ENCODE measurements at regions not wholly inside any gene's neighbourhood (a gene's known extent, or its start where the extent isn't known, plus 50 kb on each side); places are given as distances from the start of the nearest gene placed in this dataset.

DNA sequence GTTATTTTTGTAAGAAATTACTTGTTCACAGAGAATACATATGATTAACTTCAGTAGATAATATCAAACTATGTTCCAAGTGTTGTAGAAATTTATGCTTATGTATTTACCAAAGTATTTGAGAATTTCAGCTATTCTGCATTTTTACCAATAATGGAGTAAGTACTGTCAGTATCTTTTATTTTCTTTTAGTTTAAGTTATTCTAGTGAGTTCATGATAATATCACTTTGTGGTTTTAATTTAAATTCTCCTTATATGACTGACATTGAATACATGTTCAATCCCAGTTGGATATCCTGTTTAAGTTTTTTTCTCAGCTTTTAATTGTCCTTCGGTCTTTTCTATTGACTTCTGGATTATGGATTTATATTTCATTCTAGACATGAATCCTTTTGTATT, 1024.6 kb downstream of the EFNA5 start:
- H3K4me1 ChIP-seq (ENCODE audit: control insufficient read depth in 1 of 2, insufficient read depth in 2 of 2, low read length in 2 of 2), result no peaks in the 10 kb centered on the region
- no TSS peak for BruUV-seq (replicated peaks)
- POLR2A ChIA-PET, result no interaction called here
- H4K20me1 ChIP-seq (ENCODE audit: insufficient read depth), result no peaks in the 10 kb centered on the region
- intact Hi-C loops (cut with micrococcal nuclease), result no loop called here
- no peaks in the 10 kb centered on the region for H3K36me3 ChIP-seq (ENCODE audit: control insufficient read depth in 1 of 2, insufficient read depth in 2 of 2, low read length in 2 of 2)
- no peak overlapping the region for H3K4me2 ChIP-seq (ENCODE audit: low read length)
- CTCF ChIA-PET, result no interaction called here
- H3K9ac ChIP-seq (ENCODE audit: low read length), result no peak overlapping the region
- RAD21 ChIA-PET (ENCODE audit: low non-redundant PET in 1 of 2, low total read pairs in 2 of 2, uncharacterized antibody in 2 of 2, unreplicated experiment in 2 of 2), result no interaction called here
- H3K4me3 ChIP-seq (replicated peaks in 1 of 2; ENCODE audit: low read depth in 1 of 2, low read length in 2 of 2), result no peak overlapping the region
- no peak overlapping the region for H2AFZ ChIP-seq (ENCODE audit: low read depth, low read length, poor library complexity, severe bottlenecking)
- TF ChIP-seq, protein P1, sequence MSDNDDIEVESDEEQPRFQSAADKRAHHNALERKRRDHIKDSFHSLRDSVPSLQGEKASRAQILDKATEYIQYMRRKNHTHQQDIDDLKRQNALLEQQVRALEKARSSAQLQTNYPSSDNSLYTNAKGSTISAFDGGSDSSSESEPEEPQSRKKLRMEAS (IDR thresholded peaks at IDR 0.05), result no peak
- no peak for TF ChIP-seq SIN3A (IDR thresholded peaks at IDR 0.05; ENCODE audit: low read depth)
- no peak for TF ChIP-seq CBX3 (IDR thresholded peaks at IDR 0.05; ENCODE audit: low read depth)
- no peaks in the 10 kb centered on the region for H3K79me2 ChIP-seq (ENCODE audit: insufficient read depth, low read length)
- H3K27ac ChIP-seq (ENCODE audit: low read depth, low read length), result no peak overlapping the region
- no peaks in the 10 kb centered on the region; the same call in 1 of the 2 replicates for H3K9me2 ChIP-seq (ENCODE audit: insufficient read depth)
- no peak for DNase-seq (ENCODE audit: low read depth, low spot score)
- no peak for ATAC-seq
- no peaks in the 10 kb centered on the region for H3K27me3 ChIP-seq (ENCODE audit: insufficient read depth, low read length)
- no peaks in the 10 kb centered on the region for H3K9me3 ChIP-seq (ENCODE audit: control insufficient read depth in 1 of 2, insufficient read depth in 1 of 2, low read depth in 1 of 2, low read length in 2 of 2)

DNA sequence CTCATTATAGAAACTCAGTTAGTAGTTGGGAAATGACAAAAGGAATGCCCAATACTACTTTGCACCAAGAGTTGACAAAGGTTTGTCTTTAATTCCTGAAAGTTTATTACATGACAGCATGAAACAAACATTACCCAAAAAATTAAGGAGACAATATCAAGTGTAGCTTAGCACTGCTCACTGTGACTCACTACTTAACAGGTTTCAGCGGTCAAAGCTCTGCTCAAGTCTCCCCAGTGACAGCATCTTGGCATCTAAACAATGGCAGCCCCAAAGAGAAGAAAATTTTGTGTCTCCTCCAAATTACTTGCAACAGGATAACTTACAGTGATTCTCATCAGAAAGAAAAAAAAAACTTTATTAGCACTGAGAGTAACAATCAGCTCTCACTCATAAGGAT, 1030.2 kb downstream of the EFNA5 start:
- H3K79me2 ChIP-seq (ENCODE audit: insufficient read depth, low read length), result no peaks in the 10 kb centered on the region
- no peak overlapping the region for H3K4me2 ChIP-seq (ENCODE audit: low read length)
- no peaks in the 10 kb centered on the region for H3K27me3 ChIP-seq (ENCODE audit: insufficient read depth, low read length)
- no peak overlapping the region for H3K4me3 ChIP-seq (replicated peaks in 1 of 2; ENCODE audit: low read depth in 1 of 2, low read length in 2 of 2)
- RAD21 ChIA-PET (ENCODE audit: low non-redundant PET in 1 of 2, low total read pairs in 2 of 2, uncharacterized antibody in 2 of 2, unreplicated experiment in 2 of 2), result no interaction called here
- POLR2A ChIA-PET, result no interaction called here
- no peak overlapping the region for H3K9ac ChIP-seq (ENCODE audit: low read length)
- intact Hi-C loops (cut with micrococcal nuclease), result no loop called here
- peak overlapping the region; percentile 38 for H2AFZ ChIP-seq (ENCODE audit: low read depth, low read length, poor library complexity, severe bottlenecking)
- no peaks in the 10 kb centered on the region for H3K36me3 ChIP-seq (ENCODE audit: control insufficient read depth in 1 of 2, insufficient read depth in 2 of 2, low read length in 2 of 2)
- BruUV-seq (replicated peaks), result no TSS peak
- CTCF ChIA-PET, result no interaction called here
- no peaks in the 10 kb centered on the region for H3K9me3 ChIP-seq (ENCODE audit: control insufficient read depth in 1 of 2, insufficient read depth in 1 of 2, low read depth in 1 of 2, low read length in 2 of 2)
- no peak for DNase-seq (ENCODE audit: low read depth, low spot score)
- H3K4me1 ChIP-seq (ENCODE audit: control insufficient read depth in 1 of 2, insufficient read depth in 2 of 2, low read length in 2 of 2), result no peaks in the 10 kb centered on the region
- no peak for ATAC-seq
- no peaks in the 10 kb centered on the region for H4K20me1 ChIP-seq (ENCODE audit: insufficient read depth)
- TF ChIP-seq POLR2A (IDR thresholded peaks at IDR 0.05; ENCODE audit: borderline replicate concordance, extremely low read depth, insufficient read depth, insufficient read length), result no peak
- TF ChIP-seq, protein P2, sequence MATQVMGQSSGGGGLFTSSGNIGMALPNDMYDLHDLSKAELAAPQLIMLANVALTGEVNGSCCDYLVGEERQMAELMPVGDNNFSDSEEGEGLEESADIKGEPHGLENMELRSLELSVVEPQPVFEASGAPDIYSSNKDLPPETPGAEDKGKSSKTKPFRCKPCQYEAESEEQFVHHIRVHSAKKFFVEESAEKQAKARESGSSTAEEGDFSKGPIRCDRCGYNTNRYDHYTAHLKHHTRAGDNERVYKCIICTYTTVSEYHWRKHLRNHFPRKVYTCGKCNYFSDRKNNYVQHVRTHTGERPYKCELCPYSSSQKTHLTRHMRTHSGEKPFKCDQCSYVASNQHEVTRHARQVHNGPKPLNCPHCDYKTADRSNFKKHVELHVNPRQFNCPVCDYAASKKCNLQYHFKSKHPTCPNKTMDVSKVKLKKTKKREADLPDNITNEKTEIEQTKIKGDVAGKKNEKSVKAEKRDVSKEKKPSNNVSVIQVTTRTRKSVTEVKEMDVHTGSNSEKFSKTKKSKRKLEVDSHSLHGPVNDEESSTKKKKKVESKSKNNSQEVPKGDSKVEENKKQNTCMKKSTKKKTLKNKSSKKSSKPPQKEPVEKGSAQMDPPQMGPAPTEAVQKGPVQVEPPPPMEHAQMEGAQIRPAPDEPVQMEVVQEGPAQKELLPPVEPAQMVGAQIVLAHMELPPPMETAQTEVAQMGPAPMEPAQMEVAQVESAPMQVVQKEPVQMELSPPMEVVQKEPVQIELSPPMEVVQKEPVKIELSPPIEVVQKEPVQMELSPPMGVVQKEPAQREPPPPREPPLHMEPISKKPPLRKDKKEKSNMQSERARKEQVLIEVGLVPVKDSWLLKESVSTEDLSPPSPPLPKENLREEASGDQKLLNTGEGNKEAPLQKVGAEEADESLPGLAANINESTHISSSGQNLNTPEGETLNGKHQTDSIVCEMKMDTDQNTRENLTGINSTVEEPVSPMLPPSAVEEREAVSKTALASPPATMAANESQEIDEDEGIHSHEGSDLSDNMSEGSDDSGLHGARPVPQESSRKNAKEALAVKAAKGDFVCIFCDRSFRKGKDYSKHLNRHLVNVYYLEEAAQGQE (IDR thresholded peaks at IDR 0.05; ENCODE audit: low read depth), result no peak
- TF ChIP-seq EGR1 (IDR thresholded peaks at IDR 0.05; ENCODE audit: low read depth), result no peak
- TF ChIP-seq, protein P3, sequence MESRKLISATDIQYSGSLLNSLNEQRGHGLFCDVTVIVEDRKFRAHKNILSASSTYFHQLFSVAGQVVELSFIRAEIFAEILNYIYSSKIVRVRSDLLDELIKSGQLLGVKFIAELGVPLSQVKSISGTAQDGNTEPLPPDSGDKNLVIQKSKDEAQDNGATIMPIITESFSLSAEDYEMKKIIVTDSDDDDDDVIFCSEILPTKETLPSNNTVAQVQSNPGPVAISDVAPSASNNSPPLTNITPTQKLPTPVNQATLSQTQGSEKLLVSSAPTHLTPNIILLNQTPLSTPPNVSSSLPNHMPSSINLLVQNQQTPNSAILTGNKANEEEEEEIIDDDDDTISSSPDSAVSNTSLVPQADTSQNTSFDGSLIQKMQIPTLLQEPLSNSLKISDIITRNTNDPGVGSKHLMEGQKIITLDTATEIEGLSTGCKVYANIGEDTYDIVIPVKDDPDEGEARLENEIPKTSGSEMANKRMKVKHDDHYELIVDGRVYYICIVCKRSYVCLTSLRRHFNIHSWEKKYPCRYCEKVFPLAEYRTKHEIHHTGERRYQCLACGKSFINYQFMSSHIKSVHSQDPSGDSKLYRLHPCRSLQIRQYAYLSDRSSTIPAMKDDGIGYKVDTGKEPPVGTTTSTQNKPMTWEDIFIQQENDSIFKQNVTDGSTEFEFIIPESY (IDR thresholded peaks at IDR 0.05; ENCODE audit: extremely low read depth, insufficient replicate concordance, low read length), result no peak
- TF ChIP-seq ZFX (IDR thresholded peaks at IDR 0.05), result no peak
- TF ChIP-seq POLR2AphosphoS5 (IDR thresholded peaks at IDR 0.05; ENCODE audit: low read depth, low read length), result no peak
- no peak for TF ChIP-seq EZH2phosphoT487 (IDR thresholded peaks at IDR 0.05; ENCODE audit: borderline replicate concordance)
- TF ChIP-seq SP1 (IDR thresholded peaks at IDR 0.05; ENCODE audit: low read depth), result no peak
- TF ChIP-seq JUND (IDR thresholded peaks at IDR 0.05), result no peak
- TF ChIP-seq FOSL1 (IDR thresholded peaks at IDR 0.05; ENCODE audit: low read depth), result no peak
- TF ChIP-seq RAD21 (IDR thresholded peaks at IDR 0.05; ENCODE audit: low read depth), result no peak
- TF ChIP-seq CBX3 (IDR thresholded peaks at IDR 0.05; ENCODE audit: low read depth), result no peak
- TF ChIP-seq SIN3A (IDR thresholded peaks at IDR 0.05; ENCODE audit: low read depth), result no peak
- TF ChIP-seq TCF7L2 (IDR thresholded peaks at IDR 0.05; ENCODE audit: borderline replicate concordance, extremely low read depth, insufficient read depth, insufficient read length), result no peak
- H3K27ac ChIP-seq (ENCODE audit: low read depth, low read length), result no peak overlapping the region
- H3K9me2 ChIP-seq (ENCODE audit: insufficient read depth), result no peaks in the 10 kb centered on the region

All from HCT116 (cell line).